Karpas-422 (cell line): ENCODE measurements at regions not wholly inside any gene's neighbourhood (a gene's known extent, or its start where the extent isn't known, plus 50 kb on each side); places are given as distances from the start of the nearest gene placed in this dataset.
A peak's percentile ranks its signal among the peaks of the same experiment; 100 is the strongest.
"Not testable (repeated sequence)": the region's sequence is repeated elsewhere in the genome, so short reads cannot be mapped to it uniquely, and the experiment has no call there.

Source experiments
- DNase-seq: peaks from one replicate; pipeline ENCODE4 v3.0.0-alpha.2; 2015
- H2AFZ ChIP-seq: fragments of 200-600 bp; sonication (generic); 2 replicates; pipeline ENCODE4 v1.6.1; 2014; ENCODE audit warnings: antibody characterized with exemption, low read length, mixed read lengths
- H3K27ac ChIP-seq: fragments of 200-600 bp; sonication (generic); 2 replicates; pipeline ENCODE4 v1.5.1; 2014; ENCODE audit warnings: mild to moderate bottlenecking, low read length, moderate library complexity
- H3K27me3 ChIP-seq: fragments of 200-600 bp; sonication (generic); 2 replicates; pipeline ENCODE4 v1.6.1; 2014; ENCODE audit warnings: low read length, mixed read lengths
- H3K36me3 ChIP-seq: fragments of 200-600 bp; sonication (generic); 2 replicates; pipeline ENCODE4 v1.6.1; 2014; ENCODE audit warnings: low read length, mixed read lengths; ENCODE audit not compliant: insufficient read depth
- H3K4me1 ChIP-seq: fragments of 200-600 bp; sonication (generic); 2 replicates; pipeline ENCODE4 v1.6.1; 2014; ENCODE audit warnings: mild to moderate bottlenecking, low read length, mixed read lengths
- H3K4me2 ChIP-seq: fragments of 200-600 bp; sonication (generic); 2 replicates; pipeline ENCODE4 v1.6.1; 2014; ENCODE audit warnings: low read length, low read depth, mild to moderate bottlenecking; ENCODE audit not compliant: poor library complexity, severe bottlenecking
- H3K4me3 ChIP-seq: fragments of 200-600 bp; sonication (generic); 2 replicates; pipeline ENCODE4 v1.5.1; 2014; ENCODE audit warnings: mild to moderate bottlenecking, antibody characterized with exemption, low read length, mixed read lengths
- H3K79me2 ChIP-seq: fragments of 200-600 bp; sonication (generic); 2 replicates; pipeline ENCODE4 v1.6.1; 2014; ENCODE audit warnings: mild to moderate bottlenecking, low read length, mixed read lengths
- H3K9ac ChIP-seq: fragments of 200-600 bp; sonication (generic); 2 replicates; pipeline ENCODE4 v1.6.0; 2014; ENCODE audit warnings: low read length
- H3K9me2 ChIP-seq: fragments of 200-600 bp; sonication (generic), shearing (Covaris generic); replicated peaks from 2 replicates; pipeline ENCODE4 v1.6.0; 2014; ENCODE audit warnings: mild to moderate bottlenecking, low read length, moderate library complexity; ENCODE audit not compliant: insufficient read depth
- H3K9me3 ChIP-seq: fragments of 300-700, 200-600 bp; sonication (generic); 2 replicates; pipeline ENCODE4 v1.6.1; 2014; ENCODE audit warnings: low read length, mixed read lengths
- H4K20me1 ChIP-seq: fragments of 200-600 bp; sonication (generic); 2 replicates; pipeline ENCODE4 v1.6.1; 2014; ENCODE audit warnings: mild to moderate bottlenecking, antibody characterized with exemption, low read length, low read depth; ENCODE audit not compliant: insufficient read depth

GRCh38 chr13:83151308-83151660 is 731.0 kb downstream of the SLITRK1 start:
- H3K4me3 ChIP-seq: no peak overlapping the region

GRCh38 chr13:83150616-83151307 is 731.5 kb downstream of the SLITRK1 start:
- DNase-seq: no peak
- Histone ChIP-seq H4K20me1 (no peaks in the 10 kb centered on the region), H3K4me3 (no peak overlapping the region), H3K4me1 (no peaks in the 10 kb centered on the region), H3K9me2 (no peaks in the 10 kb centered on the region), H3K79me2 (no peaks in the 10 kb centered on the region), H3K27me3 (no peaks in the 10 kb centered on the region), H3K4me2 (no peak overlapping the region), H3K9ac (no peak overlapping the region), H3K27ac (no peak overlapping the region), H2AFZ (no peak overlapping the region), H3K9me3 (no peaks in the 10 kb centered on the region; the same call in 1 of the 2 replicates), H3K36me3 (no peaks in the 10 kb centered on the region)

More at GRCh38 chr13:83151308-83151660, 731.0 kb downstream of the SLITRK1 start:
- Histone ChIP-seq H3K9ac (no peak overlapping the region), H3K27me3 (no peaks in the 10 kb centered on the region), H3K36me3 (no peaks in the 10 kb centered on the region), H2AFZ (no peak overlapping the region), H3K9me2 (no peaks in the 10 kb centered on the region), H3K4me1 (no peaks in the 10 kb centered on the region), H3K4me2 (no peak overlapping the region), H3K9me3 (no peaks in the 10 kb centered on the region; the same call in 1 of the 2 replicates), H4K20me1 (no peaks in the 10 kb centered on the region), H3K79me2 (no peaks in the 10 kb centered on the region), H3K27ac (no peak overlapping the region)
- DNase-seq: no peak

DNA sequence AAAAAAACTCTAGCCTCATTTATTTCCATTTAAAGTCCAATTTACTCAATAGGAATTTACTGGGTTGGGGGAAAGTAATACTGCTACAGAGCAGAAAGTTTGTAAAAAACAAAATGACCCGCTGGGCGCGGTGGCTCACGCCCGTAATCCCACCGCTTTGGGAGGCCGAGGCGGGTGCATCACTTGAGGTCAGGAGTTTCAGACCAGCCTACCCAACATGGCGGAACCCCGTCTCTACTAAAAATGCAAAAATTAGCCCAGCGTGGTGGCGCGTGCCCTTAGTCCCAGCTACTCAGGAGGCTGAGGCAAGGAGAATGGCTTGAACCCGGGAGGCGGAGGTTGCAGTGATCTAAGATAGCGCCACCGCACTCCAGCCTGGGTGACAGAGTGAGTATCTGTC is 745.6 kb downstream of the SLITRK1 start:
- H3K9me2 ChIP-seq: no peaks in the 10 kb centered on the region
- H3K4me2 ChIP-seq: no peak overlapping the region
- DNase-seq: no peak
- H2AFZ ChIP-seq: no peak overlapping the region
- no peak overlapping the region for H3K9ac ChIP-seq
- H3K36me3 ChIP-seq: no peaks in the 10 kb centered on the region
- peaks cover 4% of the 10 kb centered on the region; the same call in 1 of the 2 replicates for H3K9me3 ChIP-seq
- no peak overlapping the region for H3K4me3 ChIP-seq
- no peaks in the 10 kb centered on the region for H4K20me1 ChIP-seq
- no peaks in the 10 kb centered on the region for H3K27me3 ChIP-seq
- H3K4me1 ChIP-seq: no peaks in the 10 kb centered on the region
- no peak overlapping the region for H3K27ac ChIP-seq
- H3K79me2 ChIP-seq: no peaks in the 10 kb centered on the region

- H3K9me3 ChIP-seq: no peaks in the 10 kb centered on the region
- H3K9ac ChIP-seq: no peak overlapping the region
- no peaks in the 10 kb centered on the region for H3K4me1 ChIP-seq
- no peak overlapping the region for H3K27ac ChIP-seq
- H2AFZ ChIP-seq: no peak overlapping the region
- no peaks in the 10 kb centered on the region for H3K27me3 ChIP-seq
- H3K9me2 ChIP-seq: no peaks in the 10 kb centered on the region
- H3K79me2 ChIP-seq: no peaks in the 10 kb centered on the region
- no peak overlapping the region for H3K4me3 ChIP-seq
- H3K36me3 ChIP-seq: no peaks in the 10 kb centered on the region
- no peak overlapping the region for H3K4me2 ChIP-seq
- no peak for DNase-seq
- H4K20me1 ChIP-seq: no peaks in the 10 kb centered on the region
Measured at GRCh38 chr13:83125791-83126190, 756.5 kb downstream of the SLITRK1 start.

DNA sequence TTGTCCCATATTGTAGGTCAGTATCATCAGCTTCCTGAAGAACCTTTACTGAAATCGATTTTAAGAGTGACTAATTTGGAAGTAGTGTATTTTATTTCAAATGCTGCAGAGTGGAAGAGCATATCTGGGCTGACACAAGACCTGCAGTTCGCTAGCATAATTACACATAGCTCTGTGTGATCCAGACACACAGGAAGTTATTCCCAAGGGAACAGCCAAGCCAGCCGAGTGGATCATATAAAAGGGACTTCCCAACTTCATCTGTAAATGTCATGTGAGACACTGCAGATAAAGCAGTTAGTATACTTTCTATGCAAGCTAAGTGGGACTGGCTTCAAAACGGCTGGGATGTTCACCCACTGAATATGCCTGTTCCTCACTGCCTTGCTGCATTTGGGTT is 760.4 kb downstream of the SLITRK1 start:
- Histone ChIP-seq H3K9me2 (no peaks in the 10 kb centered on the region), H4K20me1 (no peaks in the 10 kb centered on the region), H3K4me3 (no peak overlapping the region)

GRCh38 chr13:83117046-83117445 is 765.2 kb downstream of the SLITRK1 start:
- Histone ChIP-seq H3K4me2 (no peak overlapping the region), H3K9me3 (no peaks in the 10 kb centered on the region), H3K4me3 (no peak overlapping the region), H4K20me1 (no peaks in the 10 kb centered on the region), H3K9me2 (no peaks in the 10 kb centered on the region), H3K9ac (no peak overlapping the region), H2AFZ (no peak overlapping the region), H3K27me3 (no peaks in the 10 kb centered on the region), H3K27ac (no peak overlapping the region), H3K36me3 (no peaks in the 10 kb centered on the region), H3K4me1 (no peaks in the 10 kb centered on the region), H3K79me2 (no peaks in the 10 kb centered on the region)
- no peak for DNase-seq

More for the DNA sequence above, 760.4 kb downstream of the SLITRK1 start:
- no peaks in the 10 kb centered on the region for H3K79me2 ChIP-seq
- no peaks in the 10 kb centered on the region for H3K9me3 ChIP-seq
- H3K27me3 ChIP-seq: no peaks in the 10 kb centered on the region
- no peak overlapping the region for H3K4me2 ChIP-seq
- H3K4me1 ChIP-seq: no peaks in the 10 kb centered on the region
- no peaks in the 10 kb centered on the region for H3K36me3 ChIP-seq
- DNase-seq: no peak
- H2AFZ ChIP-seq: no peak overlapping the region
- H3K27ac ChIP-seq: no peak overlapping the region
- H3K9ac ChIP-seq: no peak overlapping the region

DNA sequence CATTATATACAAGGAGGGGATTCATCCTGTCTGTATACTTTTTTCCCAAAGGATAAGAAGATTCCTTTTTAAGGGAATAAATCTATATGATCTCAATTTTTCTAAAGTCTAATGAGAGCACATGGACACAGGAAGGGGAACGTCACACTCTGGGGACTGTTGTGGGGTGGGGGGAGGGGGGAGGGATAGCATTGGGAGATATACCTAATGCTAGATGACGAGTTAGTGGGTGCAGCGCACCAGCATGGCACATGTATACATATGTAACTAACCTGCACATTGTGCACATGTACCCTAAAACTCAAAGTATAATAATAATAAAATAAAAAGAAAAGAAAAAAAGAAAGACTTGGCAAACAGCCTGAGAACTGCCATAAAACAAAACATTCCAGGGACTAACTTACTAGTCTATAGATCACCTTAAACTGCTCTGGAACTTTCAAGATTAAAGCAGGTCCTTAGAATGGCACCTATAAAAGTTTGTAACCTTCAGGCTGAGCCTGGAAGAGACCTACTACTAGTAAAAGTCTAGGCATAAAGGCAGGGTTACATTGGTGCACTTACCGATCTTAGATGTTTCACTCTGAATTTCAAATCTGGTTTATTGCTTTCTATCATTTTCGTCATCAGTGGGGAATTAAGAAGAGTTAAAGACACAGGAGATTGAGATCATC is 780.6 kb downstream of the SLITRK1 start:
- Histone ChIP-seq H3K4me1 (peaks cover 14% of the 10 kb centered on the region; the same call in 1 of the 2 replicates), H3K9ac (peak overlapping the region; percentile 82), H3K79me2 (peaks cover 37% of the 10 kb centered on the region), H3K36me3 (peaks cover 20% of the 10 kb centered on the region; the same call in 1 of the 2 replicates), H3K27ac (peak overlapping the region; percentile 86), H3K4me3 (peak overlapping the region; percentile 82), H3K4me2 (peak overlapping the region; percentile 92)
- not testable (repeated sequence) for H3K27me3 ChIP-seq, H3K9me3 ChIP-seq, H2AFZ ChIP-seq, H4K20me1 ChIP-seq, H3K9me2 ChIP-seq
- DNase-seq: peak; percentile 42

DNA sequence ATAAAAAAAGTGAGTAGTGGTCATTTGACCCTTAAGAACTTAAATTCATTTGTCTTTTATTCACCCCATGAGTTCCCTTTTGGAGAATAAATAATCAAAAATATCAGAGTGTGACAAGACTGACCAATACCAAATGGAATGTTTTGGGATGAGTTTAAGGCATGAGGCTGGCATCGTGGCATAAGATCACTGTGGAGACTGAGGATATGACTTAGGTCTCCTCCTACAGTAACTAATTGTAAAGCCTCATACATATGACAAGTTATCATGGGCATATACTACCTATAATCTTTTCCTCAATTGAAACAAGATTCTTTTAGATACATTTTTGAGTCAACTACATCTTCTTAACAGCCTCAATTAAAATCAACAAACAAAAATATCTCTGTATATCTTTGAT is 782.0 kb downstream of the SLITRK1 start:
- Histone ChIP-seq H3K27ac (peak overlapping the region; percentile 29; the same call in 1 of the 2 replicates), H3K9ac (peak overlapping the region; percentile 74), H4K20me1 (no peaks in the 10 kb centered on the region), H3K4me1 (peaks cover 14% of the 10 kb centered on the region; the same call in 1 of the 2 replicates), H3K4me3 (peak overlapping the region; percentile 82), H3K27me3 (no peaks in the 10 kb centered on the region), H3K9me3 (peaks cover 7% of the 10 kb centered on the region), H3K79me2 (peaks cover 44% of the 10 kb centered on the region), H3K36me3 (peaks cover 33% of the 10 kb centered on the region; the same call in 1 of the 2 replicates), H2AFZ (no peak overlapping the region), H3K9me2 (no peaks in the 10 kb centered on the region), H3K4me2 (peak overlapping the region; percentile 92)
- peak; percentile 44 for DNase-seq
